ENCODE measurements at regions not wholly inside any gene's neighbourhood (a gene's known extent, or its start where the extent isn't known, plus 50 kb on each side); places are given as distances from the start of the nearest gene placed in this dataset.
"Not testable (repeated sequence)": the region's sequence is repeated elsewhere in the genome, so short reads cannot be mapped to it uniquely, and the experiment has no call there.

DNA sequence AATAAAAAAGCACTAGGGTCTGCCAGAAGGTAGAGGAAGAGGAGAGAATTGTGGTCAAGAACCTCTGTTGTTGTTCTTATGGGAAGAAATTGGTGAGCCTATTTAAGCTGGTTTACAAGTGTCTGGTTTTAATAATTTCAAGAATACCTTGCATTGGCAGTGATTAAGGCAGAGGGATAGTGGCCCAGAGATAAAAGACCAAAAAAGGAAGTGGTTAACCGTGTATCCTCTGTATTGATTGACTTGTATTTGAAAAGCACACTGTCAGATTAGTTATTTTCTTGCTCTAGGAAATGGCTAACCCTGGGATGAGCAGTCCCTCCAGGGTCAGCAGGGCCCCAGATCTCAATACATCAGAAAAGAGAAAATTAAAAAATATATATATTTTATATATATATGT lies 190.1 kb downstream of the SPIN4 start:
- H3K27ac ChIP-seq; intact Hi-C loops (cut with DNase I); H3K27me3 ChIP-seq; H3K36me3 ChIP-seq; H3K4me3 ChIP-seq; H3K4me1 ChIP-seq; DNase-seq; H3K9ac ChIP-seq (ENCODE audit: low read depth in 2 of 2, low read length in 2 of 2); H3K9me3 ChIP-seq: not testable (repeated sequence)

DNA sequence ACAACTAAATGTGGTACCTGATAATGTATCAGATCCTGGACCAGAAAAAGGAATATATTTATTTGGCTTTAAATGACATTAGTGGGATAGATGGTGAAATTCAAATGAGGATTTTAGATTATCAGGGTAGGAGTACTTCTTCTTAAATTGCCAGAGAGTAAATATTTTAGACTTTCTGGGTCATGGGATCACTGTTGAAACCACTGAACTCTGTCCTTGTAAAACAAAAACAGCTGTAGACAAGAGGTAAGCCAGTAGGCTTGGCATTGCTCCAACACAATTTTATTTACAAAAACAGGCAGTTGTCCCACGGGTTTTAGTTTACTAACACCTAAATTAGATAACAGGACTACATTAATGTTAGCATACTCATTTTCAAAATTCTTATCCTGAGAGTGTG lies 190.8 kb downstream of the SPIN4 start:
- H3K27ac ChIP-seq; H3K9ac ChIP-seq (ENCODE audit: low read depth in 2 of 2, low read length in 2 of 2); H3K27me3 ChIP-seq; H3K4me1 ChIP-seq; intact Hi-C loops (cut with DNase I); H3K9me3 ChIP-seq; H3K36me3 ChIP-seq; DNase-seq; H3K4me3 ChIP-seq: not testable (repeated sequence)

DNA sequence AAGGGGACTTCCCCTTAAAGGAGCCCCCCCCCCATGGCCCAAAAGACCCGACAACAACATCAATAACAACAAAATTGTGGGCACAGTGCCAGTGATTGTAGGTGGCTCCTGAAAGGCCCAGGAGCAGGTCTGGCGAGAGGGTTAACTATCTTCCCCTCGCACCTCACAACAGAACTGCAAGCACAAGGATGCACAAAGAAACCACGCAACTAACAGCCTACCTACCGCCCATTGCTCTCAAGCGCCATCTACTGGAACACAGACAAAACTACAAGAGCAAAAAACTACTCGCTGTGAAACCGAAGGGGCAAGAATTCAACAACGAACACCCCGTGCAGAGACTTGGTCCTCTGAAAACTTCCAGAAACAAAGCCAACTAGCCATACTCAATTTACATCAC lies 205.6 kb downstream of the SPIN4 start:
- H3K9me3 ChIP-seq; H3K9ac ChIP-seq (ENCODE audit: low read depth in 2 of 2, low read length in 2 of 2); intact Hi-C loops (cut with DNase I); H3K27me3 ChIP-seq; H3K4me3 ChIP-seq; DNase-seq; H3K27ac ChIP-seq; H3K36me3 ChIP-seq; H3K4me1 ChIP-seq: not testable (repeated sequence)

DNA sequence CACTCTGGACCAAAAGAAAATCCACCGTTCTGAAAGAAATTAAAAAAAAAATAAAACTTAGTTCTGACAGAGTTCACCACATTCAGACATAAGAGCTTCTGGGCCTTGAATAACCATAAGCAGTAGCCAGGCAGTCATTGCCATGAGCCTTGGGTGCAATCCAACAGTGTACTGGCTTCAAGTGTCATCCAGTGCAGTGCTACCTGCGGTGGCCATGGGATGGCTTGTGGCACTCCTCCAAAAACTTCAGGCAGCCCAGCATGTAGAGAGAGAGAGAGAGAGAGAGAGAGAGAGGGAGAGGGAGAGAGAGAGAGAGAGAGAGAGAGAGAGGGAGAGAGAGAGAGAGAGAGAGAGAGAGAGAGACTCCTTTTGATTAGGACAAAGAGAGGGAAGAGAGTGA lies 208.5 kb downstream of the SPIN4 start:
- intact Hi-C loops (cut with DNase I); H3K9me3 ChIP-seq; H3K27me3 ChIP-seq; H3K27ac ChIP-seq; H3K9ac ChIP-seq (ENCODE audit: low read depth in 2 of 2, low read length in 2 of 2); DNase-seq; H3K4me3 ChIP-seq; H3K4me1 ChIP-seq; H3K36me3 ChIP-seq: not testable (repeated sequence)

DNA sequence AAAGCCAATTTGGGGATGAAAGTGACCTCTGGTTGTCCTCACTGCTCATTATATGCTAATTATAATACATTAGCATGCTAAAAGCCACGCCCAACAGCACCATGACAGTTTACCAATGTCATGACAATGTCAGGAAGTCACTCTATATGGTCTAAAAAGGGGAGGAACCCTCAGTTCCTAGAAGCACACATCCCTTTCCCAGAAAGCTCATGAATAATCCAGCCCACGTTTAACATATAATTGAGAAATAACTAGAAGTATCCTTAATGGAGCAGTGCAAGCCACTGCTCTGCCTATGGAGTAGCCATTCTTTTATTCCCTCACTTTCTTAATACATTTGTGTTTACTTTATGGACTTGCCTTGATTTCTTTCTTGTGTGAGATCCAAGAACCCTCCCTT lies 215.3 kb downstream of the SPIN4 start:
- H3K27ac ChIP-seq; intact Hi-C loops (cut with DNase I); H3K36me3 ChIP-seq; H3K27me3 ChIP-seq; H3K4me3 ChIP-seq; H3K9ac ChIP-seq (ENCODE audit: low read depth in 2 of 2, low read length in 2 of 2); H3K9me3 ChIP-seq; H3K4me1 ChIP-seq; DNase-seq: not testable (repeated sequence)

DNA sequence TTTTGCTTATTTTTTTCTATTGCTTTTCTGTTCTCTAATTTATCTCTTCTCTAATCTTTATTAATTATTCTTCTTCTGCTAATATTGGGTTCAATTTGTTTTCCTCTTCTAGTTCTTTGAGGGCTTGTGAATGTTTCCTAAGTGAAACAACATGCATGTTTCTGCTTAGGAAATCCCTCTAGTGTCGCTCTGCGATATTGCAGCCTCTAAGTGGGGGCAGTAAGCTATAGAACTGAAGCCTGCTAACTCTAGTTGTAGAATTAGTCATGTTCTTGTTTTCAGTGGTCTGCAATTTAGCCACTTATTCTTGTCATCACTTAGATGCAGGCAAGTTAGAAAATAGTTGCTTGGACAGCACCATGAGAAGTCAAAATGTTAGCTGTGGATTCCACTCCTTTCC lies 222.6 kb downstream of the SPIN4 start:
- intact Hi-C loops (cut with DNase I): no loop called here
- DNase-seq: no peak
- Histone ChIP-seq H3K27ac (no peak overlapping the region), H3K9me3 (no peaks in the 10 kb centered on the region), H3K9ac (ENCODE audit: low read depth in 2 of 2, low read length in 2 of 2) (no peak overlapping the region), H3K4me3 (no peak overlapping the region), H3K36me3 (no peaks in the 10 kb centered on the region), H3K27me3 (no peaks in the 10 kb centered on the region), H3K4me1 (no peaks in the 10 kb centered on the region)
- TF ChIP-seq, protein P1, sequence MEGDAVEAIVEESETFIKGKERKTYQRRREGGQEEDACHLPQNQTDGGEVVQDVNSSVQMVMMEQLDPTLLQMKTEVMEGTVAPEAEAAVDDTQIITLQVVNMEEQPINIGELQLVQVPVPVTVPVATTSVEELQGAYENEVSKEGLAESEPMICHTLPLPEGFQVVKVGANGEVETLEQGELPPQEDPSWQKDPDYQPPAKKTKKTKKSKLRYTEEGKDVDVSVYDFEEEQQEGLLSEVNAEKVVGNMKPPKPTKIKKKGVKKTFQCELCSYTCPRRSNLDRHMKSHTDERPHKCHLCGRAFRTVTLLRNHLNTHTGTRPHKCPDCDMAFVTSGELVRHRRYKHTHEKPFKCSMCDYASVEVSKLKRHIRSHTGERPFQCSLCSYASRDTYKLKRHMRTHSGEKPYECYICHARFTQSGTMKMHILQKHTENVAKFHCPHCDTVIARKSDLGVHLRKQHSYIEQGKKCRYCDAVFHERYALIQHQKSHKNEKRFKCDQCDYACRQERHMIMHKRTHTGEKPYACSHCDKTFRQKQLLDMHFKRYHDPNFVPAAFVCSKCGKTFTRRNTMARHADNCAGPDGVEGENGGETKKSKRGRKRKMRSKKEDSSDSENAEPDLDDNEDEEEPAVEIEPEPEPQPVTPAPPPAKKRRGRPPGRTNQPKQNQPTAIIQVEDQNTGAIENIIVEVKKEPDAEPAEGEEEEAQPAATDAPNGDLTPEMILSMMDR (IDR thresholded peaks at IDR 0.05): peak; percentile 38

DNA sequence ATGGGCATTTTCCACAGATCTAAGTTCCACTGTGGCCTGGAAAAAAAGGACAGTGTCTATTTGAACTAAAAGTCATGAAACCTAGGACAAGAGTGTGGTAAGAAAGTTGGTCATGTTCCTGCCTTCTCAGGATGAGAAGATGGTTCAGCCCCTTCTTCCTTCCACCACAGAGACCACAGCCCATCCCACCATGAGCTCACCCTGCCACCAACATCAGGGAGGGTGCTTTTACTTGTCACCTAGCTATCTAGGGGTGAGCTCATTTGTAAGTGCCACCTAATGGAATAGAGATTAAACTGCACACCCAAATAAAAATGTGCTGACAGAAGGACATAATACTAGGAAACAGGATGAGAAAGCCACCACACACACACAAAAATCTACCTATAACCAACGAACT lies 235.9 kb downstream of the SPIN4 start:
- no peaks in the 10 kb centered on the region for H3K4me1 ChIP-seq
- H3K27ac ChIP-seq: no peak overlapping the region
- no peaks in the 10 kb centered on the region for H3K9me3 ChIP-seq
- DNase-seq: no peak
- intact Hi-C loops (cut with DNase I): no loop called here
- TF ChIP-seq, protein P1 (IDR thresholded peaks at IDR 0.05): no peak
- no peaks in the 10 kb centered on the region for H3K36me3 ChIP-seq
- H3K4me3 ChIP-seq: no peak overlapping the region
- H3K9ac ChIP-seq (ENCODE audit: low read depth in 2 of 2, low read length in 2 of 2): no peak overlapping the region
- H3K27me3 ChIP-seq: no peaks in the 10 kb centered on the region

DNA sequence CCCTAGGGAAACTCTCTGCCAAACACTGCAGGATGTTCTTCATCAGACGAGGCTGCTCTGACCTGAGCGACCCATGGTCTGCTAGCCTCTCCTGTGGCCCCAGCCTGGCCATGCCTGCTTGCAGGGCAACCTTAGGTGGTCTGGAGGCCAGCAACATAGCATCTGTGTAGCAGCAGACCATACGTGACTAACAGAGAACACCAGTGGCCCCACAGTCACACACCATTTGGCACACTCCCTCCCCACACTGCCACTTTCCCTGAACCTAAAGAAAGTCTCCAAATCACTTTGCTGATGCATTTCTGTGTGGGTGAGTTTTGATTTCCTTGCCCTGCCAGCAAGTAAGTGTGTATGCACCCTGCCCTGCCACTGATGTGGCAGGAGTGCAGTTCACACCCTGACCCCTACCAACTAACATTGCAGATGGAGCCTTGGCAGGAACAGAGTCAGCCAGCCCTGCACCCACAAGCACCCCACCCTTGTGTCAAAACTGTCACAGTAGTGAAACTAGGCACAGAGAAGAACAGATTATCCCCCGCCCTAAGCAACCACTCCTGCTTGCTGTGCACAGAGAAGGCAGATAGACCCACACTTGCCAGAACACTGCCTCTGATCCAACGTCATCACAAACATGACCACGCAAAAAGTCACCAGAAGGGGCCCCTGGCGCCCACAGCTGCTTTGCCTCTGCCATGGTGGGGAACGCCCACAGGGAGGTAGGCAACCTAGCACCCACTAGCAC lies 249.1 kb downstream of the SPIN4 start:
- no peak overlapping the region for H3K27ac ChIP-seq
- intact Hi-C loops (cut with DNase I): no loop called here
- no peak overlapping the region for H3K9ac ChIP-seq (ENCODE audit: low read depth in 2 of 2, low read length in 2 of 2)
- no peaks in the 10 kb centered on the region for H3K27me3 ChIP-seq
- DNase-seq: no peak
- TF ChIP-seq, protein P1 (IDR thresholded peaks at IDR 0.05): no peak
- H3K4me1 ChIP-seq: no peaks in the 10 kb centered on the region
- no peaks in the 10 kb centered on the region for H3K36me3 ChIP-seq
- H3K9me3 ChIP-seq: no peaks in the 10 kb centered on the region
- no peak overlapping the region for H3K4me3 ChIP-seq

Measured in colonic mucosa (tissue), 4 donors.